ENCODE measurements at regions not wholly inside any gene's neighbourhood (a gene's known extent, or its start where the extent isn't known, plus 50 kb on each side); places are given as distances from the start of the nearest gene placed in this dataset.

DNA sequence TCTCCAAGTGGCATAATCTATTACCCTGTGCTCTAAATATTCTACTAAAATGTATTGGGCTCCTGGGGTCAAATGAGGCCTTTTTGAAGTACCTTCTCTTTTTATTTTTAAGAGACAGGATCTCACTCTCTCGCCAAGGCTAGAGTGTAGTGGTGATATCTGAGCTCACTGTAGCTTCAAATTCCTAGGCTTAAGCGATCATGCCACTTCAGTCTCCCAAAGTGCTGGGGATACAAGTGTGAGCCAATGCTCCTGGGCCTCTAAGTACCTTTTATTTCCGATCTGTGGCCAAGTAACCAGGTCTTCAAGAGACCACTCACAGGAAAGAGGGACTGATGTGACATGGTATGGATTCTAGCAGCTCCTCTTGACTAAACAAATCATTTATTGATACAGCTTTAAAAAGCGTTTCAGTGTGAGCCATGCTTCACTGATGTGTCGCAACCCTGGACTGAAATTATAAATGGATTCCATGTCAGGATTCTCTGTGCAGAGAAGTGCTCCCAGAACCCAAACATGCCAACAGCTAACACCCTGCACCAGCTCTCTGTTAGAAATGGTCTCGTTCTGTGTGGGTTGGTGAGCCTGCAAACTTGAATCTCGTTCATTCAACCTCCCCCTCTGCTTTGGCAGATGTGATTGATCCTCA, 477.8 kb downstream of the HINT1 start:
- no peak for DNase-seq
- no peak for TF ChIP-seq POLR2A (IDR thresholded peaks at IDR 0.05)
- TF ChIP-seq, protein P1, sequence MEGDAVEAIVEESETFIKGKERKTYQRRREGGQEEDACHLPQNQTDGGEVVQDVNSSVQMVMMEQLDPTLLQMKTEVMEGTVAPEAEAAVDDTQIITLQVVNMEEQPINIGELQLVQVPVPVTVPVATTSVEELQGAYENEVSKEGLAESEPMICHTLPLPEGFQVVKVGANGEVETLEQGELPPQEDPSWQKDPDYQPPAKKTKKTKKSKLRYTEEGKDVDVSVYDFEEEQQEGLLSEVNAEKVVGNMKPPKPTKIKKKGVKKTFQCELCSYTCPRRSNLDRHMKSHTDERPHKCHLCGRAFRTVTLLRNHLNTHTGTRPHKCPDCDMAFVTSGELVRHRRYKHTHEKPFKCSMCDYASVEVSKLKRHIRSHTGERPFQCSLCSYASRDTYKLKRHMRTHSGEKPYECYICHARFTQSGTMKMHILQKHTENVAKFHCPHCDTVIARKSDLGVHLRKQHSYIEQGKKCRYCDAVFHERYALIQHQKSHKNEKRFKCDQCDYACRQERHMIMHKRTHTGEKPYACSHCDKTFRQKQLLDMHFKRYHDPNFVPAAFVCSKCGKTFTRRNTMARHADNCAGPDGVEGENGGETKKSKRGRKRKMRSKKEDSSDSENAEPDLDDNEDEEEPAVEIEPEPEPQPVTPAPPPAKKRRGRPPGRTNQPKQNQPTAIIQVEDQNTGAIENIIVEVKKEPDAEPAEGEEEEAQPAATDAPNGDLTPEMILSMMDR (IDR thresholded peaks at IDR 0.05): no peak
- Histone ChIP-seq H3K9me3 (no peaks in the 10 kb centered on the region), H3K27ac (no peak overlapping the region), H3K27me3 (no peaks in the 10 kb centered on the region), H3K4me1 (no peaks in the 10 kb centered on the region), H3K36me3 (no peaks in the 10 kb centered on the region), H3K4me3 (no peak overlapping the region)
- intact Hi-C loops (cut with DNase I; ENCODE audit: low total_unique reads): no loop called here

DNA sequence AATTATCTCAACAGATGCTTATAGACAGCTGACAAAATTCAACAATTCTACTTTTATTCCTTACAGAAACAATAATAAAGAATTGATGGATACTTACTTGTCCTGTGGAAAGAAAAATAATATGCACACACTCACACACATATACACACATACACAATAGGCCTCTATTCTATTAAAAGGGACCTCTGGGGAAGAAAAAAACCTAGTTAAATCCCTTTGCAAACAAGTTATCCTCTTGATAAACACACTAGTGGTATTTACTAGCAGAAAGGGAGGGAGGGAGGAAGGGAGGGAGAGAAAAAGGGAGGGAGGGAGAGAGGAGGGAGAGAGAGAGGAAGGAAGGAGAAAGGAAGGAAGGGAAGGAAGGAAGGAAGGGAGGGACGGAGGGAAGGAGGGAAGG, 486.4 kb downstream of the HINT1 start:
- TF ChIP-seq POLR2A (IDR thresholded peaks at IDR 0.05): no peak
- TF ChIP-seq, protein P1 (IDR thresholded peaks at IDR 0.05): no peak
- no peak overlapping the region for H3K27ac ChIP-seq
- no peak overlapping the region for H3K4me3 ChIP-seq
- H3K4me1 ChIP-seq: no peaks in the 10 kb centered on the region
- H3K9me3 ChIP-seq: no peaks in the 10 kb centered on the region
- H3K36me3 ChIP-seq: no peaks in the 10 kb centered on the region
- DNase-seq: no peak
- no peaks in the 10 kb centered on the region for H3K27me3 ChIP-seq
- intact Hi-C loops (cut with DNase I; ENCODE audit: low total_unique reads): no loop called here

DNA sequence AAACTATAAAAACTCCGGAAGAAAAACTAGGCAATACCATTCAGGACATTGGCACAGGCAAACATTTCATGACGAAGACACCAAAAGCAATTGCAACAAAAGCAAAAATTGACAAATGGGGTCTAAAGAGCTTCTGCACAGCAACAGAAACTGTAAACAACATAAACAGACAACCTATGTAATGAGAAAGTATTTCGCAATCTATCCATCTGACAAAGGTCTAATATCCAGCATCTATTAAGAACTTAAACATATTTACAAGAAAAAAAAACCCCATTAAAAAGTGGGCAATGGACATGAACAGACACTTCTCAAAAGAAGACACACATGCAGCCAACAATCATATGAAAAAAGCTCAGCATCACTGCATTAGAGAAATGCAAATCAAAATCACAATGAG, 498.6 kb downstream of the HINT1 start:
- Histone ChIP-seq H3K9me3 (no peaks in the 10 kb centered on the region), H3K4me1 (no peaks in the 10 kb centered on the region), H3K27me3 (no peaks in the 10 kb centered on the region), H3K27ac (no peak overlapping the region), H3K36me3 (no peaks in the 10 kb centered on the region), H3K4me3 (no peak overlapping the region)
- no peak for DNase-seq
- TF ChIP-seq, protein P1 (IDR thresholded peaks at IDR 0.05): no peak
- no peak for TF ChIP-seq POLR2A (IDR thresholded peaks at IDR 0.05)
- intact Hi-C loops (cut with DNase I; ENCODE audit: low total_unique reads): no loop called here

DNA sequence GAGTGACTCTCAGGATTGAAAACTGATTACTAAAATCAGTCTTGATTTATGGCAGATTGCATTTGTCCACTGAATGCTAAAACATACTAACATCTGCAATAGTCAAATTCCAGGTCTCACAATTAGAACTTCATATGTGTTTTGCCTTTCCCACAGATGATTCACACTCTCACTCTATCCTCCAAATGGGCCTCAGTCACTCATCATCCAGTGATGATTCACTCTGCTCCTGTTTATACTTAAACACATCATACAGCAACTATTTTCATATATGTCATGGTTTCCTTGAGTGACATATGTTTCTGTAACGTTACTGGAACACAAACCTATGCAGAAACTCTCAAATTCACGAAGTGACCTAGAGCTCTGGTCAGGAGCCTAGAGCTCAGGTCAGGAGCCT, 512.9 kb downstream of the HINT1 start:
- Histone ChIP-seq H3K36me3 (no peaks in the 10 kb centered on the region), H3K4me3 (no peak overlapping the region), H3K27me3 (no peaks in the 10 kb centered on the region), H3K27ac (no peak overlapping the region), H3K4me1 (no peaks in the 10 kb centered on the region), H3K9me3 (no peaks in the 10 kb centered on the region)
- no peak for DNase-seq
- no peak for TF ChIP-seq POLR2A (IDR thresholded peaks at IDR 0.05)
- TF ChIP-seq, protein P1 (IDR thresholded peaks at IDR 0.05): no peak
- intact Hi-C loops (cut with DNase I; ENCODE audit: low total_unique reads): no loop called here

DNA sequence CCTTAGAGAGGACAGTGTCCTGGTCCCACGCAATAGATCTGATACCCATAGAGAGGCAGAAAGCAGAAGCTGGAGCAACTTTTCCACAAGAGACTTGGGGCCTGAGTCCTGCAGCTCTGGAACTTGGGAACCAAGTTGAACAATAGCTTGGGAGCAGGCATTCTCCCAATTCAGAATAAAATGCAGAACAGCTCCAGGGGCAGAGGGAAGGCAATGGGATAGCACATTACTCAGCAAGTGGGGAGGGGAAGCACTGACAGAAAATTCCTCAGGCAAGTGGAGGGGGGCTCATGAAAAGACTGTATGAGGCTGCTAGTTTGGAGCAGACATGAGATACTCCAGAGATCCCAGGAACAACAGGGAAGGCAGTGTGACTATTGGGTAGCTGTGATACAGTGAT, 513.6 kb downstream of the HINT1 start:
- H3K27me3 ChIP-seq: no peaks in the 10 kb centered on the region
- TF ChIP-seq, protein P1 (IDR thresholded peaks at IDR 0.05): no peak
- no peak for TF ChIP-seq POLR2A (IDR thresholded peaks at IDR 0.05)
- intact Hi-C loops (cut with DNase I; ENCODE audit: low total_unique reads): no loop called here

More for the DNA sequence above, 513.6 kb downstream of the HINT1 start:
- no peak overlapping the region for H3K4me3 ChIP-seq
- no peaks in the 10 kb centered on the region for H3K9me3 ChIP-seq
- no peaks in the 10 kb centered on the region for H3K36me3 ChIP-seq
- no peaks in the 10 kb centered on the region for H3K4me1 ChIP-seq
- H3K27ac ChIP-seq: no peak overlapping the region
- no peak for DNase-seq

All from uterus (tissue), 3 donors.